ENCODE measurements at regions not wholly inside any gene's neighbourhood (a gene's known extent, or its start where the extent isn't known, plus 50 kb on each side); places are given as distances from the start of the nearest gene placed in this dataset.

GRCh38 chr1:38125016-38125415 lies 78.4 kb upstream of the POU3F1 start:
- intact Hi-C loops (cut with DNase I), result no loop called here
- H3K36me3 ChIP-seq, result no peaks in the 10 kb centered on the region
- no peak overlapping the region for H3K27ac ChIP-seq
- DNase-seq (no peak), ATAC-seq (no peak)
- peaks cover 4% of the 10 kb centered on the region for H3K27me3 ChIP-seq (ENCODE audit: low read depth)
- no peak for TF ChIP-seq CTCF (IDR thresholded peaks at IDR 0.05)
- no peaks in the 10 kb centered on the region for H3K9me3 ChIP-seq
- no peaks in the 10 kb centered on the region for H3K4me1 ChIP-seq
- H3K4me3 ChIP-seq, result no peak overlapping the region

GRCh38 chr1:38123356-38124135 lies 77.0 kb upstream of the POU3F1 start:
- no peak for DNase-seq
- Histone ChIP-seq H3K27me3 (ENCODE audit: low read depth) (no peaks in the 10 kb centered on the region), H3K36me3 (no peaks in the 10 kb centered on the region), H3K4me1 (no peaks in the 10 kb centered on the region), H3K4me3 (no peak overlapping the region), H3K27ac (no peak overlapping the region), H3K9me3 (no peaks in the 10 kb centered on the region)
- intact Hi-C loops (cut with DNase I), result no loop called here
- ATAC-seq, result no peak
- TF ChIP-seq CTCF (IDR thresholded peaks at IDR 0.05), result no peak

- H3K4me3 ChIP-seq, result no peak overlapping the region
These were observed 74.7 kb upstream of the POU3F1 start for GRCh38 chr1:38121231-38121680.

GRCh38 chr1:38120552-38121230 lies 74.1 kb upstream of the POU3F1 start:
- H3K4me1 ChIP-seq, result no peaks in the 10 kb centered on the region
- DNase-seq (no peak), ATAC-seq (no peak)
- no peak for TF ChIP-seq CTCF (IDR thresholded peaks at IDR 0.05)
- H3K4me3 ChIP-seq, result no peak overlapping the region
- H3K36me3 ChIP-seq, result no peaks in the 10 kb centered on the region
- H3K27me3 ChIP-seq (ENCODE audit: low read depth), result no peaks in the 10 kb centered on the region
- H3K27ac ChIP-seq, result no peak overlapping the region
- intact Hi-C loops (cut with DNase I), result no loop called here
- H3K9me3 ChIP-seq, result no peaks in the 10 kb centered on the region

More at GRCh38 chr1:38121231-38121680, 74.7 kb upstream of the POU3F1 start:
- DNase-seq (no peak), ATAC-seq (no peak)
- no peaks in the 10 kb centered on the region for H3K36me3 ChIP-seq
- intact Hi-C loops (cut with DNase I), result no loop called here
- no peak for TF ChIP-seq CTCF (IDR thresholded peaks at IDR 0.05)
- no peaks in the 10 kb centered on the region for H3K27me3 ChIP-seq (ENCODE audit: low read depth)
- H3K27ac ChIP-seq, result no peak overlapping the region
- H3K4me1 ChIP-seq, result no peaks in the 10 kb centered on the region
- H3K9me3 ChIP-seq, result no peaks in the 10 kb centered on the region

GRCh38 chr1:38118976-38119375 lies 72.4 kb upstream of the POU3F1 start:
- Histone ChIP-seq H3K27ac (no peak overlapping the region), H3K4me3 (no peak overlapping the region), H3K9me3 (no peaks in the 10 kb centered on the region), H3K27me3 (ENCODE audit: low read depth) (no peaks in the 10 kb centered on the region), H3K4me1 (no peaks in the 10 kb centered on the region), H3K36me3 (no peaks in the 10 kb centered on the region)
- ATAC-seq, result no peak
- intact Hi-C loops (cut with DNase I), result no loop called here
- DNase-seq, result no peak
- TF ChIP-seq CTCF (IDR thresholded peaks at IDR 0.05), result no peak
